G401 (cell line): ENCODE measurements at regions not wholly inside any gene's neighbourhood (a gene's known extent, or its start where the extent isn't known, plus 50 kb on each side); places are given as distances from the start of the nearest gene placed in this dataset.
"Not testable (repeated sequence)": the region's sequence is repeated elsewhere in the genome, so short reads cannot be mapped to it uniquely, and the experiment has no call there.

ENCODE experiments used
- DNase-seq: peaks from one replicate; pipeline ENCODE4 v3.0.0-alpha.2; 2015; ENCODE audit warnings: low spot score
- in situ Hi-C: cut with HindIII; loops from 2 replicates; pipeline ENCODE4 v1.10.0; 2016; ENCODE audit warnings: low sequenced_read_pairs, mixed read lengths

DNA sequence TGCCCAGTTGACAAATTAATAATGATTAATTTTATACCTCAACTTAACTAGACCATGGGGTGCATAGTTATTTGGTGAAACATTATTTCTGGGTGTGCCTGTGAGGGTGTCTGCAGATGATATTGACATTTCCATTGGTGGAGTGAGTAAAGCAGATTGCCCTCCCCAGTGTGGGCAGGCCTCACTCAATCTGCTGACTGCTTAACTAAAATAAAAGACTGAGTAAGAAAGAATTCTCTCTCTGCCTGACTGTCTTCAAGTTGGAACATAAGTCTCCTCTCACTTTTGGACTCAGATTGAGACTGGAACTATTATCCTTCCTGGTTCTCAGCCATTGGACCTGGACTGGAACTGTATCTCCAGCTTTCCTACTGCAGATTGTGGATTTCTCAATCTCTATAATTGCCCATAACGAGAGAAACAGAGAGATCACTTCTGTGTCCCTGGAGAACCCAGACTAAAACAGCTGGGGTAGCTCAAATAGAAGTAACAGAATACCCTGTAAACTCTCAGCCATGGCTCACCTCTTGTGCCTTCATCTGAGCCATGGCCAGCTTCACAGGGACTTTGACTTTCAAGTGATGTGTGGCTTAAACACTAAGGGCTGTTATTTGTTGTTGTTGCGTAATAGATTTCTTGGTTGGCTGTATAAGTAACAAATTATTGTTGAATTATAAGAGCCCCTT lies 575.3 kb upstream of the RAB6C start:
- in situ Hi-C loops: no loop called here
- no peak for DNase-seq

DNA sequence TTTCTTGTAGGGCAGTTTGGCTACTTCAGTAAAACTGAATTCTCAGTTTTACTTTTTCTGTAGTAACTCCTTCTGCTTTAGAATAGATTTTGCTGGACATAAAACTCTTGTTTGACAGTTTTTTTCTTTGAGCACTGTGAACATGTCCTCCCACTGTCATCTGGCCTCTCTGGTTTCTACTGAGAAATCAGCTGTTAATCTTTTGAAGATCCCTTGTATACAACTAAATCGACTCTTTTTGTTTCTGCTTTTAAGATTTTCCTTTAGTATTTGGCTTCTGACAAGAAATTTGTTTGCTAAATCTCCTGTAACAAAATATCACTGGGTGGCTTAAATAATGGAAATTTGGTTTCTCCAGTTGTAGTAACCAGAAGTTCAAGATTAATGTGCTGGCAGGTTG lies 570.9 kb upstream of the RAB6C start:
- in situ Hi-C loops: no loop called here
- DNase-seq: no peak

DNA sequence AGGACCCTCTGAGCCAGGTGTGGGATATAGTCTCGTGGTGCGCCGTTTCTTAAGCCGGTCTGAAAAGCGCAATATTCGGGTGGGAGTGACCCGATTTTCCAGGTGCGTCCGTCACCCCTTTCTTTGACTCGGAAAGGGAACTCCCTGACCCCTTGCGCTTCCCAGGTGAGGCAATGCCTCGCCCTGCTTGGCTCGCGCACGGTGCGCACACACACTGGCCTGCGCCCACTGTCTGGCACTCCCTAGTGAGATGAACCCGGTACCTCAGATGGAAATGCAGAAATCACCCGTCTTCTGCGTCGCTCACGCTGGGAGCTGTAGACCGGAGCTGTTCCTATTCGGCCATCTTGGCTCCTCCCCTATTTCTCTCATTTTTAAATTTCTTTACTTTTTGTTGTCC lies 562.4 kb upstream of the RAB6C start:
- DNase-seq, in situ Hi-C loops: not testable (repeated sequence)

DNA sequence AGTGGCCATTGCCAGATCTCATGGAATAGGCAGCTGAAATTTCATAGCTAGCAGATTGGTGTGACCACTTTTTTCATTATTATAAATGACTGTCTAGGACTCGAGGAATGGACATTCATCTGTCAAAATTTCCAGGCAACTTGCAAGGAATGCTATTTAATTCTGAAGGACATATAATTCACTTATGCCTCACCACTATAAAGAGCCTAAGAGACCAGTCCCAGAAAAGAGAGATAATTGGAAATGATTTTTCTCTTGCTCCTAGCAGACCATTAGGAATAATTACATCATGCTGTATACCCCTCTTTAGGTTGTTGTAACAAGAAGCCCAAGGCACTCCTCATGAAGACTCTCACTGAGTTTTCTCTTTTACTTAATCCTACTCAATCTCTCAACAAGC lies 557.4 kb upstream of the RAB6C start:
- no peak for DNase-seq
- in situ Hi-C loops: no loop called here

DNA sequence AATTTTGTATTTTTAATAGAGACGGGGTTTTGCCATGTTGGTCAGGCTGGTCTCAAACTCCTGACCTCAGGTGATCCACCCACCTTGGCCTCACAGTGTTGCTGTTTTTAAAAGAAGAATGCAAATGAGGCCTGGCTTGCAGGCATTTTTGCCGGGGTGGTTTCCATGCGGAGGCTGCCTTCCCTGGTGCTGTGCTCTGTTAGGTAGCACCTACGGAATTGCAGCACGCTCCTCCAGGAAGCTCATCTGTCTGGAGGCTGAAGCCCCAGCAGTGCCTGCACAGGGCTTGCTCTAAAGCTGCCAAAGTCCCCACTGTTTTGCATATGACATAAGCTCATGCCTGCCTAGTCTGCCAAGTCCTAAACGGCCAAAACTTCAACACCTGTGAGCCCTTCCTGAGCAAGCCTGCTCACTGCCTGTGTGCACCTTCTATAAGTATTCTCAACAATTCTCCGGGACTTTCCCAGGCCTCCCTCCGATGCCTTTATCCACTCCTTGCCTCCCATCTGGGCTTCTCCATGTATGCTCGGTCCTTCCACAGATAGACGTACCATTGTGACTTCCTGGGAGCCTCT lies 551.3 kb upstream of the RAB6C start:
- DNase-seq: peak; percentile 63
- in situ Hi-C loops: no loop called here

DNA sequence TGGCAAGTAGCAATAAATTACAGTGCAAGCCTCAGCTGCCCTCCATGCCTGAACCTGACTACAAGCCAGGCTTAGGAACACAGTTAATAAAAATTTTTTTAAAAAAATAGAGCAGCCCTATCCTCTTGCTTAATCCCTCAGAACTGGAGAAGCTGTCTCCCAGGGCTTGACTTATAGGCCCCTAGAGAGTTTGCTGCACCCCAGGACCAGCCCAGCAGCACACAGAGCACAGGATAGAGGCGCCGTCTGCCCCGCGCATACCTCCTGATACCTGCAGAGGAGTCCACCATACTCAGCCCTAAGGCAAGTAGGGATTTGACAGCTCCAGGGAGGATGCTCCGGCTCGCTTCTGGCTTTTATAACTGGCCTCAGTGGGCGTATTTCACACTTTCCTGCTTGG lies 548.6 kb upstream of the RAB6C start:
- no peak for DNase-seq
- in situ Hi-C loops: no loop called here

DNA sequence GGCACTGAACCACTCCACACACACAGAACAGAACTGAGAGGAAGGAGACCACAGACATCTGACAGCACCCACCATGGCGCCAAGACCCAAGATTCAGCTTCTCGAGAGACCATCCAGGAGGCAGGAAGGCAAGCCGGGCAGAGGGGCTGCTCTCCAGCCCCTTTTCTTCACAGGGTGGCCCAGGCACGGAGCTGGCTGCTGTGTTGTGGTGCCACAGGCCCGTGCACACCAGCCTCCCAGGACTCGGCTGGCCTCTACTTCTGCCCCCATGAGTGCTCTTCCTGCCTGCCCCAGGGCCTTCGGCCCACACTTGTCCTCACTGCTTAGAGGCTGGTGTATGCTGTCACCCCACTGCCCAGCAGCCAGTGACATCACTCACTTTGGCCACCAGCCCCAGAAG lies 547.6 kb upstream of the RAB6C start:
- in situ Hi-C loops: no loop called here

DNA sequence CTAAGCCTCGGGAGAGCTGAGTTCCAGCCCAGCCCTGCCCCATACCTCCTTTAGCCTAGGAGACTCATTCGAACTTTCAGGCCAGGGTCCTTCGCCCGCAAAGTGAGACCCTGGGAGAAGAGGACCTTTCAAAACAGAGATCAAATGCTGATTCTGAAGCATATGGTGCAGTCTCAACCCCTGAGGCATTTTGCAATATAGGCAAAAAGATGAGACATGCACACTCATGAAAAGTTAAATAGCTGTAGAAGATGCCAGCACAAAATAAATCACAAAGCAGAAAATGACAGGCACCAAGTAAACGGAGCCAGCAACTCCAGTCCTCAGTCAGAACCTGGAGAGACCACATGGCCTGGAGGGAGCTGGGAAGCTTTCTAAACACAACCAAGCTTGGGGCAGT lies 542.7 kb upstream of the RAB6C start:
- in situ Hi-C loops: no loop called here
- DNase-seq: no peak

More for the DNA sequence above, 547.6 kb upstream of the RAB6C start:
- no peak for DNase-seq

DNA sequence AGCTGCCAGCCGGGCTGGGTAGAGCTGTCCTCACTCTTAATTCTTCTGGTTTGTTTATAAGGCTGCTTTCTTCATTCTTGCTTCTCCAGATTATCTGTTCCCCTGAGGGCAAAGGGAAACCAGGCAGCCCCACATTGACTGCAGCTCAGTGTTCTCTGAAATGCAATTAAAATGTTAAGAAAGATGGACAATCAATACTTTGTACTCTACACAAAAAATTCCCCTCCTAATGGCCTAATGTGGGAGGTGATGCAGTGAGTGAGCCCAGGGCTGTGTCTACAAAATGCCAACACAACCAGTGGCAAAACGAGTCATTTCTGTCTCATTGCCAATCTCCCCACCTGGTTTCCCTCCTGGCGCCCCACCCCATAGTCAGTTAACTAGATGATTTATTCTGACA lies 541.7 kb upstream of the RAB6C start:
- in situ Hi-C loops: no loop called here
- DNase-seq: no peak

DNA sequence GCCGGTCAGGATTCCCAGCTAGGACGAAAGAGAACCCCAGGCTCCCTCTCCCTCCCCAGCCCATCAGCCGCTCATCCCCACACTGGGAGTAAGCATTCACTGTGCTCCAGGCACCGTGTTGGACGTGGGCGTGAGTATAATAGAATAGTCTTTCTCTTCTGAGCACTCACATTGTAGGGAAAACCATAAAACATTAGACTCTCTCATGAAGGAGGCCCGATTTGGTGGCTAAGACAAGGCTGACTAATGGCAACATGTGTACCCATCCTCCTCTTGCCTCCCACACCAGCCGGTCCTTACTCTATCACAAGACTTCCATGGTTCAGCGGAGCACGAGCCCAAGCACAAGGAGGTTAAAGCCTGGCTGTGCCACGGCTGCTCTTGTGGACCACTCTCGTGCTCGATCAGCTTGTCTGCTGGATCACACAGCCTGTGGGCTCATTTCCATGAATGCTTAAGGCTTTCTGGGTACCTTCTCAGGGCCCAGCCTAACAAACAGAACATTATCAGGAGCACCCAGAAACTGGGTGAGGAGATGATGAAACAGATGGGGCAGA lies 540.9 kb upstream of the RAB6C start:
- no peak for DNase-seq
- in situ Hi-C loops: no loop called here

DNA sequence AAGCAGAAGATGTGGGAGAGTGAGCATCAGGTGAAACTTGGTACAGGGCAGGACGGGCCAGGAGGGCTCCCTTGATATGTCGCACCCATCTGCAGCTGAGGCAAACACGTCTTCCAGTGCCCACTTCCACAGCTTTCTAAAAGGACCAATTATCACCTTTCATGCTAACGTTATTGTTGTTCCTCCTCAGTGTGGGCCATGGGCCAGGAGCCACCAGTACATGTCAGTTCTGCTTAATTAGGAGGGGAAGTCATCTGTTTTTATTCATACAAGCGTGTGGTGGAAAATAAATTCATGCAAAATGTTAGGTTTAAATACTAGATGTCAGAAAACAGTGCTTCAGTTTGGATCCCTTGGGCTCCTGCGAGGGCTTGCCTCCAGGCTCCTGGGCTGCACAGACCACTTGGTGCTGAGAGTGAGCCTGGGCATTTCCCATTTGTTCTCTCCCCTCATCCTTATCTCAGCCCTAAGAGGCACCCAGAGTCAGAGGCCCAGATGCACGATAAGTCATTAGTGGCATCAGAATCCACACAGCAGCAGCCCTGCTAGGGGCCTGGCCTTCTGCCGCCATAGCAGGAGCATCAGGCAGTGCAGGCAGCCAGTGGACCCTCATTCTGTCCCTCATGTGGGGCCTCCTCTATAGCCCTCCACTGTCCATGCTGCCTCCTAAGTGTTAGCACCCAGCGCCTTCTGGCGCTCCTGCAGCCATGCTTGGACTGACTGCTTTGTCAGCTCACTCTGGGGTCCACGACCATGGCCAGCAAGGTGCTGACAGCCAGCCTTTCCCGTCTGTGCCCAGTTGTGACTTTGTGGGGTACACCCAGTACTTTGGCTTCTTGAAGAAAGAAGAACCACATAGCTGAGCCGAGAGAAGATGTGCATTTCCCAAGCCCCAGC lies 539.8 kb upstream of the RAB6C start:
- no peak for DNase-seq
- in situ Hi-C loops: no loop called here

DNA sequence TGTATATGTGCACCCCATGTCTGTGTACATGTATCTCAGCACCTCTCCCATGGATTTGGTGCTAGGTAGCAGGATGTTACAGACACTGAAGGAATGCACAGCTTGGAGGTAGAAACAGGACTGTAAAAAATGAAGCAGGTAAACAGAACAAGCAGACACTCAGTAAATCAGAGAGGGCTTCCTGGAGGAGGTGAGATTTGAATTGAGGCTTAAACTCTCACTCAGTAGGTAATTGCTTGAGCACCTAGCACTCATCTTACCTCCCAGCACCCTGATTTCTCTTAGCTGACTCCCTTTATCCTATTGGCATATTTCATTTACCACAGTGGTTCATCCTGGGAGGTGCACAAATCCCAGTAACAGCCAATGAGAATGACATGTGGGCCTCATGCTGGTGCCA lies 537.9 kb upstream of the RAB6C start:
- in situ Hi-C loops: no loop called here
- no peak for DNase-seq

DNA sequence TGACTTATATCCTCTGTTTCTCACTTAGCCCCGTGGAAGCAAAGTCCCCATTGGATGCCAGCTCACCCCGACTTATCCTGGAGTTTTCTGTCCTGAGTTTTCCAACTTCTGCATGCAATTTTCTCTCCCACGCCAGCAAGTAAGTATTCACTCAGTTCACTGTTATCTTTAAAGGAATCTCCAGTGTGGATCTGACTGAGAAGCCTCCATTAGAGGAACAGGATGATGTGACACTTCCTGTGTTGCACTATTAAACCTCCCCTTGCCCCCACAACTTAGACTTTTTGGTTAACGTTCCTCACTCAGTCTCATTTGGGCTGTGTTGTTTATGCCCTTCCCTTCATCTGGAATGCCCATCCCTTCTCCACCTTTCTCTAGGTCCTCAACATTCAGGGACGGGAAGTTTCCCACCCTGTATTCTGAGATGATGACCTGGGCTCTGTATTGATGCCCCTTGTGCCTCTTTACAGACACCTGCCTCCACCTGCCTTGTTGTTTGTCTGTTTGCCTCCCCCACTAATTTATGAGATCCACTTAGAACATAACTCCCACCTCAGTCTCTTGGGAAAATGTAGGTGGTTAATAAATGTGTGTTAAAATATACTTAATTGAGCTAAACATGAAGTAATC lies 536.1 kb upstream of the RAB6C start:
- DNase-seq: no peak
- in situ Hi-C loops: no loop called here

DNA sequence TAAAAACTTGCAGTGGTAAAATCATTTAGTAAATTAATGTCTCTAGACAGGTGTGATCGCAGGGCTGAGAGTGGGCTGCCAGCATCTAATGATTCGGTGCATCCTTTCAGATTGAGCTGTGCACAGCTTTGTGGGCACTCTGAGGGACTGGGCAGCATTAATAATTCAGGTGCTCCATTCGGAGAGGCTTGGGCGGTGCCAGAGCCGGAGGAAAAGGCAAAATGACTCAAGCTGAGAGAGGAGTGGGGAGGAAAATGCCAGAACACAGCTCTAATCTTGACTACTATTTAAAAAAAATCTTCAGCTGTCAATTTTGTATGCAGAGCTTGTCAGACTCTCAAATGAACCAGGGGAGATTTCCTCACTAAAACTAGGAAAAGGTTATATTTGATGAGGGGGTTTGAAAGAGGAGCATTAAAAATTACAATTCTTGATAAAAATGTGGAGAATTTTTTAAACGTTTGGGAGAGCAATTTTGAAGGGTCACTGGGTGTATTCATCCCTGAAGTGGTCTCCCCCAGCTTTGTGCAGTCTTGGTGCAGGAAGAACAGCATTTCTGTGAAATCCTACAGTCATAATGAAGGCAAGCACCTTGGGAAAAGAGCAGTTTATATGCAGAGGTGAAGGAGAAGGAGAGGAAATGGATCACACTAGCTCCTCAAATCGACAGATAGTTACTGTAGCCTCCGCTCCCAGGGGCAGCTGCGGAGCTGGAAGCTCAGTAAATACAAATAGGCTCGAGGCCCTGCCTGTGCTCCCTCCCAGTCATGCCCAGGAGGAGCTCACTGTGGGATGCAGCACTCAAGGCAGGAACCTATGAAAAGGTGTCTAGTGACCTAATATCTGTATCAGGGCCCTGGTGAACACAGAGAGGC lies 535.4 kb upstream of the RAB6C start:
- in situ Hi-C loops: no loop called here
- DNase-seq: no peak

DNA sequence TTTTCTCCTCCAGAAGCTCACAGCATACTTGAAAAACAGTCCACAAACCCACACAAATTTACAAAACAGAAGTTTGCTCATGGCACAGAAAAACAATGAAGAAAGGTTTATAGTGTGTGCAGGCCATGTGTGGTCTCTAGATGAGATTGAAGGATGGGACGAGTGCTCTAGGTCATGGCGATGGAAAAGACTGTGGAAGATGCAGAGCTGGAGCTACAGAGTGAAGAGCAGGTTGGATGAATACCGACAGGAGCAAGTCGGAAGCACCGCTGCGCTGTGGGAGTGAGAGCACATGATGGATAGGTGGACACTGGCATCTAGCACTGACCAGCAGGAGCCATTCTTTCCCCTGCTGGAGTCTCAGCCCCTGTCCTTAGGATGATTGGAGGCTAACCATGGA lies 534.7 kb upstream of the RAB6C start:
- DNase-seq: no peak
- in situ Hi-C loops: no loop called here

DNA sequence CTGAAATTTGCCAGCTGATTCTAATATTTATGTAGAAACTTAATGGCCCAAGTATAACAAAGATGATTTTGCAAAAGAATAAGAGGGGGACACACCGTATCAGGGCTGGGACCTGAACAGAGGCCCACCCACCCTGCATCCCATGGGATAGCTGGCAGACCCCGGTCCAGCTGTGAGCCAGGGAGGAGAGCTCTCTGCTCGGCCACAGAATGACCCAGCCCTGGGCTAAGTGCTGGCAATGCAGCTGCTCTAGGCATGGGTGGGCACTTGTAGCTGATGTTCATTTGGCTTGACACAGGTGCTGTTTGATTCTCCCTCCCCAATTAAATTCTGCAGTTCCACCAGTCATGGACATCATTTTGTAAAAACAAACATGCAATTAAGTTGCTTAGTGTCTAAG lies 522.8 kb upstream of the RAB6C start:
- in situ Hi-C loops: no loop called here
- DNase-seq: no peak

DNA sequence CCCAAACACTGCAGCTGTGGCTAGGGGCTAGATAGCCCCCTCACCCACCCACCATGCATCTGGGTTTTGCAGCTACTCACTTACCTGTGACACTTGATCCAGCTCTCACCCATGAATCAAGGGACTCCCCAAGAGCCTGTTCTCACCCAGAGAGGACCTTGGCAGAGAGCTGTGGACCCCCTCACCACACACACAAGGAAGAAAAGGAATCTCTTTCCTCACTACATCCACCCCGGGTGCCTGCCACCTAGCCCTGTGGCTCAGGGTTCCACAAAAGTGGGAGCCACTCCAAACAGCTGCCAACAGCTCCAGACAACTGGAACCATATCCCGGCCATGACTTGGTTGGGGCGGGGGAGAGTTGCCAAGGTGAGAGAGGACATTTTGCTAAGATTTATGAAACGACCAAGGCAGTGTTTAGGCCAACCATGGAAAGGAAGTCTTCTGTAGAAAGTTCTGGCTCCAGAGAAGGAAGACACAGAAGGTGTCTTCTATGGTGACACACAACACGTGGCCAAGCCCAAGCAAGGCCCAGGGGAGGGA lies 522.1 kb upstream of the RAB6C start:
- in situ Hi-C loops: no loop called here
- no peak for DNase-seq

DNA sequence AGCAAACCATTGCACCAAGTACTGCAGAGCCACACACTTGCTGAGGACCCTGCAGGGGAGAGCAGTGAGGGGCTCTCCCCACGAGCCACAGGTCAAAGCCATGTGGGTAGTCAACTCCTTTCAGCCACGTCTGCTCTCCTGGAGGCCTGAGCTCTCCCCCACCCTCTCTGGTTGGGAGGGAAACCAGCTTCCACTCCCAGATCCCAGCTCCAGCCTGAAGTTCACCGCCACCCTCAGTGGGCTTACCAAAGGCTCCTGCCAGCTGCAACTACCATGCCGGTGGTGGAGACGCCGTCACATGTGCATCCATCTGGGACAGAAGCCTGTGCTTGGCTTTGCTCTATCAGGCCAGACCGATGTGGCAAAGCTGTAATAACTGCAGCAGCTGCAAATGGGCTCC lies 521.5 kb upstream of the RAB6C start:
- no peak for DNase-seq
- in situ Hi-C loops: no loop called here

DNA sequence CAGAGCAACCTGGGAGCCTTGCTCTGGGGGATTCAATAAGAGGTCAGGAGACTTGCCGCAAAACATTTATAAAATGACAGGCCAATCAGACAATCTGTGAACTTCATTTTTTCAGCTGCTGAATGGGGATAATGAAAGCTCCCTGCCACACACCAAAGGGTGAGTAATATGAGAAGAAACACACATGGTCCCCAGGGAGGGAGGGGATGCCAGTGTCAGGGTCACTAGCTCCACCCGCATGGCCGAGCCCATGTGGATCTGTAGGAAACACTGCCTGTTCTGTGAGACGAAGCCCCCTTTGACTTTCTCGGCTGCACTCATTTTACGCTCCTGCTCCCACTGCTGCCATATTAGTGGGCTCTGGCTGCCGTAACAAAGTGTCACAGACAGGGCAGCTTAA lies 521.0 kb upstream of the RAB6C start:
- in situ Hi-C loops: no loop called here
- no peak for DNase-seq
